ENCODE measurements at regions not wholly inside any gene's neighbourhood (a gene's known extent, or its start where the extent isn't known, plus 50 kb on each side); places are given as distances from the start of the nearest gene placed in this dataset.
A peak's percentile ranks its signal among the peaks of the same experiment; 100 is the strongest.

GRCh38 chr9:89985068-89985467, 380.3 kb downstream of the GADD45G start:
- Histone ChIP-seq H3K27me3 (ENCODE audit: control insufficient read depth, insufficient read depth, low read length) (no peaks in the 10 kb centered on the region), H3K36me3 (replicated peaks; ENCODE audit: control insufficient read depth, insufficient read depth, low read length) (no peaks in the 10 kb centered on the region), H3K4me3 (ENCODE audit: insufficient read depth, low read depth, low read length) (no peak overlapping the region)
- no peak for DNase-seq

DNA sequence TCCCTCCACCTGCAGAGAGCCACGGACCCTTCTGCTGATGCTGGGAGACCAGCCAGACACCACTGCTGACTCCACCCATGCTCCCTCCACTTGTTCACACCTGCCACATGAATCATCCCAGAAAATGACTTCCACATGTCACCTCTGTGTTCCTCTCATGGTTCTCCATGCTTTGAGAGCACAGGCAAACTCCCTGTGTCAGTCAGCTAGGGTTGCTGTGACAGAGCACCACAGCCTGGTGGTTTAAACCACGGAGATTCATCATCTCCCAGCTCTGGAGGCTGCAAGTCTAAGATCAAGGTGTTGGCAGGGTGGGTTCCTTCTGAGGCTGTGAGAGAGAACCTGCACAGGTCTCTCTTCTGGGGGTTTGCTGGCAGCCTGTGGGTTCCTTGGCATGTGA, 381.4 kb downstream of the GADD45G start:
- H3K27me3 ChIP-seq (ENCODE audit: control insufficient read depth, insufficient read depth, low read length): no peaks in the 10 kb centered on the region
- no peaks in the 10 kb centered on the region for H3K36me3 ChIP-seq (replicated peaks; ENCODE audit: control insufficient read depth, insufficient read depth, low read length)
- no peak overlapping the region for H3K4me3 ChIP-seq (ENCODE audit: insufficient read depth, low read depth, low read length)
- DNase-seq: no peak

DNA sequence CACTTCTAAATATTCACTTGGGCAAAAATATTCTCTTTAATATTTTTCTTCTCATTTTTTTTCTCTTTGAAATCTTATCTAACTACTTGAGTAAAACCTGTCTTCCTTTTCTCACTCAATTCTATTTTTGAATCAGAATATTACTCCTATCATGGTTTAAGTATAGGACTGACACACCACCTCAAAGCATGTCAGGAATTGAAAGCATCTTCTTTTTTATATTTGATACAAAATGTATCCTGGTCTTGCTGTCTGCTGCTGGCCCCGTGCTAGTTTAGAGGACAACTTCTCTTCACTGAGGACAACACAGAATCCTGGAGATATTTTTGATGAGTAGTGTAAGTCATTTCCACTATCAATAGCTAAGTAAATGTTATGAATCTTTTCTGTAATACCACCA, 383.6 kb downstream of the GADD45G start:
- no peak overlapping the region for H3K4me3 ChIP-seq (ENCODE audit: insufficient read depth, low read depth, low read length)
- H3K36me3 ChIP-seq (replicated peaks; ENCODE audit: control insufficient read depth, insufficient read depth, low read length): no peaks in the 10 kb centered on the region
- no peak for DNase-seq
- H3K27me3 ChIP-seq (ENCODE audit: control insufficient read depth, insufficient read depth, low read length): no peaks in the 10 kb centered on the region

- Histone ChIP-seq H3K27me3 (ENCODE audit: control insufficient read depth, insufficient read depth, low read length) (no peaks in the 10 kb centered on the region), H3K36me3 (replicated peaks; ENCODE audit: control insufficient read depth, insufficient read depth, low read length) (no peaks in the 10 kb centered on the region), H3K4me3 (ENCODE audit: insufficient read depth, low read depth, low read length) (no peak overlapping the region)
- no peak for DNase-seq
Observed at GRCh38 chr9:89991204-89991790, 386.5 kb downstream of the GADD45G start.

DNA sequence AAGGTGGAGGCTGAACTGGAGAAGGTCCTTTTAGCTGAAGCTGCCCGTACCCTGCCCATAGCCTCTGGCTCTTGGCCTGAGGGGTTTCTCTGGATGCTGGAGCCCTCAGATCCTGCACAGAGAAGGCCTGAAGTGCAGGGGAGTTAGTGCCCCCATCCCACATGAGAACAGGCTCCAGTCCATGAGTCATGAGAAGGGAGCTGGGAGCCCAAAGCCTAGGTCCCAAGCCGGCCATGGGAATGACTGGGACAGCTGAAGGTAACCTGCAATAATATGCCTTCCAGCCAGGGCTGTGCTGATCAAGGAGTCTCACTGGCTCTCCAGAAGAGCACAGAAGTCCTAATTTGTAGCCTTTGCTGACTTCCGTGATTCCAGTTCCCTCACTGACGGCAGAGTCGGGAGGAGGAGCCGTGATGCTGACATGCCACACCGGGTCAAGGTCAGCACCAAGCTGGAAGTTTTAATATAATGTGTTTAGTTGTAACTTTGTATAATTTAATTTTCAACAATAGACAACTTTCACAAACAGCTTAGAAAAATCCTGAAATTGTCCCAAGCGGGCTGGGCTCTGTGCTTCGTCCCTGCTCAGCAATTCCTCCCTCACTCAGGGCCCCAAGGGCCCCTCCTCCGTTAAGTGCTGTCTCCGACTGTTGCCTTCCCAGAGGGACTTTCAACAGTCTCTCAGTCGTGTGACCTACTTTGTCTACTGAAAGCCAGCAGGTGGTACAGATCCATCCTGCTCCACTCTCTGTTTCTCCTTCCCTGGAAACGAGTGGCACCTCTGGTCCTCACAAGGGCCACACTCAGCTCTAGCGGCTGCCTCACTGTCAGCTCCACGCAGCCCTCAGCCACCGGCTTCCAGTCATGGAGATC, 387.8 kb downstream of the GADD45G start:
- DNase-seq: no peak
- Histone ChIP-seq H3K4me3 (ENCODE audit: insufficient read depth, low read depth, low read length) (no peak overlapping the region), H3K36me3 (replicated peaks; ENCODE audit: control insufficient read depth, insufficient read depth, low read length) (no peaks in the 10 kb centered on the region), H3K27me3 (ENCODE audit: control insufficient read depth, insufficient read depth, low read length) (no peaks in the 10 kb centered on the region)

DNA sequence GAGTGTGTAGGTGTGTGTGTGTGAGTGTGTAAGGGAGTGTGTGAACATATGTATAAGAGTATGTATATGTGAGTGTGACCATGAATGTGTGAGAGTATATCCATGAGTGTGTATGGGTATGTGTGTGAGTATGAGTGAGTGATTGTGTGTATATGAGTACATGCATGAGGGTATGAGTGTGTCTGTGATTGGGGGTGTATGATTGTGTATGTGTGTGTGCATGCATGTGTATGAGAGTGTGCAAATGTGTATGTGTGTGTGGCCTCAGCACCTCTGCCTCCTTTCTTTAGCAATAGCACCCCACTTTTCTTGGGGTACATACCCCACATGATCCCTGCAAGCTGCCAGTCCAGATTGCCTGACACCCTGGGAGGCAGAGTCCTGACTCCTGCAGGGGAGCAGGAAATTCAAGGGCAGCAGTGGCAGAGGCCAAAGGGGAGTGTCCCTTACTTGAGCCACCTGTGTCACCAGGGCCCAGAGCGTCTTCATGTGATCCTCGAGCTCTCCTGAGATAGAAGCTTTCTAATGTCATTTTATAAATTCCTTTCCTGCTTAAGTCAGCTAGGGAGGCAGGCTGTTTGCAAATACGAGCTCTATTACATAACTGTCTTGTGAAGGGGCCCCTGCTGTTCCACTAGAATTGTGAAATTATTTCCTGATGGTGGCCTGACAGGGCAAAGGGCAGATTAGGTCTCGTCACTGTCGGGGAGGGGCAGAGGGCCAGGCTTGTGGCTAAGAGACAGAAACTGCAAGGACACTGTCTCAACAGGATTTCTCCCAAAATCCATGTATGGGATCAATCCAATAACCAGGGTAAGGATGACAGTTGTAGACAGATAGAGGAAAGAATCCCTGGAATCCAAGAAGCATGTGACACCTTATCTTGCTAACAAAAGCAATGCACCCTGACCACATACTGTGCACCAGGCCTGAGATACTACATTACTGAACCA, 389.1 kb downstream of the GADD45G start:
- Histone ChIP-seq H3K36me3 (replicated peaks; ENCODE audit: control insufficient read depth, insufficient read depth, low read length) (no peaks in the 10 kb centered on the region), H3K27me3 (ENCODE audit: control insufficient read depth, insufficient read depth, low read length) (no peaks in the 10 kb centered on the region), H3K4me3 (ENCODE audit: insufficient read depth, low read depth, low read length) (no peak overlapping the region)
- DNase-seq: peak; percentile 47

GRCh38 chr9:89994988-89995613, 390.3 kb downstream of the GADD45G start:
- Histone ChIP-seq H3K27me3 (ENCODE audit: control insufficient read depth, insufficient read depth, low read length) (no peaks in the 10 kb centered on the region), H3K36me3 (replicated peaks; ENCODE audit: control insufficient read depth, insufficient read depth, low read length) (no peaks in the 10 kb centered on the region), H3K4me3 (ENCODE audit: insufficient read depth, low read depth, low read length) (no peak overlapping the region)
- peak; percentile 28 for DNase-seq

DNA sequence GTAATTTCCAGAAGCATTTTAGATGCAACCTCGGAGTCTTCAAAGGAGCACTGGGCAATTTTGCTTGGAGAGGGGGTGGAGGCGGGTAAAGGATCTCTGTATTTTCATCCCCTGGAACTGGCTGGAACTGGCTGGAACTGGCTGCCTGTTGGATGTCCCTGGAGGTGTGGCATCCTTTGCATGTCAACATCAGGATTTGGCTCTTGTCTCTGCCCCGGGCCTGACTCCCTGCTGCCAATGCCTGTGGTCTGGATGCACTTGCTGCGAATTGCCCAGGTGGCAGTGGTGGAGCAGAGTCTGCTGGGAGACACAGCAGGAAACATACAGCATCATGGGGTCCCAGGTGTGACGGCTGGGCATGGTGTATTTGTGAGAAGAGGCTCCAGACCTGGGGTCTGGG, 391.3 kb downstream of the GADD45G start:
- no peak for DNase-seq
- Histone ChIP-seq H3K4me3 (ENCODE audit: insufficient read depth, low read depth, low read length) (no peak overlapping the region), H3K36me3 (replicated peaks; ENCODE audit: control insufficient read depth, insufficient read depth, low read length) (no peaks in the 10 kb centered on the region), H3K27me3 (ENCODE audit: control insufficient read depth, insufficient read depth, low read length) (no peaks in the 10 kb centered on the region)

DNA sequence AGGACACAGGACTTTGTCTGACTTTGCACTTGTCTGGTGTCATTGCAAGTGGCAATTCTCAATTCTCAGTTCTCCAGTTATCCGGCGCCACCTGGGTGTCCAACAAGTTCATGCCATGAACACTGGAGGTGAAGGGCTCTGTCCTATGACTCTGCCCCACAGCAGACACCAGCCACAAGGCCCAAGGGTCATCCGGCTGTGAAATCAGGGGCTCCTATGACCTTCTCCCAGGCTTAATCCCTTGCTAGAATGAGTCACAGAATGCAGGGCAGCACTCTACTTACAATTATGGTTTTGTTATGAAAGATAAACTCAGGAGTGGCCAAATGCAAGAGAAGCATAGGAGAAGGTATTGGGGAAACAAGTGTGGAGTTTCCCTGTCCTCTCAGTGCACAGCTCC, 392.0 kb downstream of the GADD45G start:
- DNase-seq: no peak
- Histone ChIP-seq H3K4me3 (ENCODE audit: insufficient read depth, low read depth, low read length) (no peak overlapping the region), H3K27me3 (ENCODE audit: control insufficient read depth, insufficient read depth, low read length) (no peaks in the 10 kb centered on the region), H3K36me3 (replicated peaks; ENCODE audit: control insufficient read depth, insufficient read depth, low read length) (no peaks in the 10 kb centered on the region)

- Histone ChIP-seq H3K4me3 (ENCODE audit: insufficient read depth, low read depth, low read length) (no peak overlapping the region), H3K36me3 (replicated peaks; ENCODE audit: control insufficient read depth, insufficient read depth, low read length) (no peaks in the 10 kb centered on the region), H3K27me3 (ENCODE audit: control insufficient read depth, insufficient read depth, low read length) (no peaks in the 10 kb centered on the region)
- no peak for DNase-seq
Observed at GRCh38 chr9:89998633-89999032, 393.8 kb downstream of the GADD45G start.

DNA sequence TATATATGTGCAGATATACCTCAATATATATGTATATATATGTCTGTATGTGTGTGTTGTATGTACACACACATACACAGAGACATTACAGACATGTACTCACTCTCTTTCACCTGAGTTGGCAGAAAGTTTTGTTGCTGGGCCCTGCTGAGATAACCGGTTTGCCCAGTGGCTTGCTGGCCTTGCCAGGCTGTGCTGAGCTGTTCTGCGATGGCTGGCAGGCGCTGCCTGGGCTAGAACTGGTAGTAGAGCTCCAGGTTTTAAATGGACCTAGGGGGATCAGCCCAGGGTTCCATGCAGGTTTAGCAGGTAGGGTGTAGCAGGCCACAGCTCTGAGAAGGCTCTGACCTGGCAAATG, 394.3 kb downstream of the GADD45G start:
- no peaks in the 10 kb centered on the region for H3K27me3 ChIP-seq (ENCODE audit: control insufficient read depth, insufficient read depth, low read length)
- DNase-seq: no peak
- no peak overlapping the region for H3K4me3 ChIP-seq (ENCODE audit: insufficient read depth, low read depth, low read length)
- H3K36me3 ChIP-seq (replicated peaks; ENCODE audit: control insufficient read depth, insufficient read depth, low read length): no peaks in the 10 kb centered on the region

- no peak for DNase-seq
- no peak overlapping the region for H3K4me3 ChIP-seq (ENCODE audit: insufficient read depth, low read depth, low read length)
- H3K27me3 ChIP-seq (ENCODE audit: control insufficient read depth, insufficient read depth, low read length): no peaks in the 10 kb centered on the region
- H3K36me3 ChIP-seq (replicated peaks; ENCODE audit: control insufficient read depth, insufficient read depth, low read length): no peaks in the 10 kb centered on the region
Observed at GRCh38 chr9:89999534-90000370, 394.9 kb downstream of the GADD45G start.

- Histone ChIP-seq H3K27me3 (ENCODE audit: control insufficient read depth, insufficient read depth, low read length) (no peaks in the 10 kb centered on the region), H3K4me3 (ENCODE audit: insufficient read depth, low read depth, low read length) (no peak overlapping the region), H3K36me3 (replicated peaks; ENCODE audit: control insufficient read depth, insufficient read depth, low read length) (no peaks in the 10 kb centered on the region)
- DNase-seq: no peak
Observed at GRCh38 chr9:90000925-90001324, 396.1 kb downstream of the GADD45G start.

DNA sequence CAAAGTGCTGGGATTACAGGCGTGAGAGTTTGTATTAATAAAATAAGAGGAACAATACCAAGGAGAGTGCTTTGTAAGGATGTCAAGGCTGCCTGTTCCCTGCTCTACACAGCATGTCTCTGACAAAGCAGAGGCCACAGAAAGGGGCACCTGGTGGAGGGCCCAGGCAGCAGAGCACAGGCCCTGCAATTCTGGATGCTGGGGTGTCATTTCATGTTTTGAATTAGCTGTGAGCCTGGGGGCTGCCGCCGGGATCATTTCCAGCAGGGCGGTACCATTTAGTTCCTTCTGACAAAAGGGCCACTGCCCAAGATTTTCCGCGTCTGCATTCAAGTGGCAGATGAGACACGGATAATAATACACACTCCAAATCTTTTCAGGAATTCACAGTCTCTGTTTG, 396.9 kb downstream of the GADD45G start:
- H3K4me3 ChIP-seq (ENCODE audit: insufficient read depth, low read depth, low read length): no peak overlapping the region
- no peaks in the 10 kb centered on the region for H3K36me3 ChIP-seq (replicated peaks; ENCODE audit: control insufficient read depth, insufficient read depth, low read length)
- no peaks in the 10 kb centered on the region for H3K27me3 ChIP-seq (ENCODE audit: control insufficient read depth, insufficient read depth, low read length)
- no peak for DNase-seq
